ENCODE measurements at regions not wholly inside any gene's neighbourhood (a gene's known extent, or its start where the extent isn't known, plus 50 kb on each side); places are given as distances from the start of the nearest gene placed in this dataset.

DNA sequence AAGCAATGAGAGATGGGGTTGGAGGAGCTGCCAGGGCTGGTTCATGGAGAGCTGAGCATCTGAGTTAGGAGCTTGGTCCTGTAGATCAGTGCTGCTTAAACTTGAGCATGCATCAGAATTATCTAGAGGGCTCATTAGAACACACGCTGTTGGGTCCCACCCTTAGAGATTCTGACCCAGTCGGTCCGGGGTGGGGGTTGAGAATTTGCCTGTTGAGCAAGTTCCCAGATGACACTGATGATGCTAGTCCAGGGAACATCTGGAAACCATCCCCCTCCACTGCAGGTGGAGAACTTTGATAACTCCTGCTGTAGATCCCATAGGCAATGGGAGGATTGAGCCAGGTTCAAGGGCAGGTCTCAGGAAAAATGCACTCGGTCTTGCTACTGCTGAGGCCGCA, 158.0 kb upstream of the KLF4 start:
- DNase-seq: no peak

DNA sequence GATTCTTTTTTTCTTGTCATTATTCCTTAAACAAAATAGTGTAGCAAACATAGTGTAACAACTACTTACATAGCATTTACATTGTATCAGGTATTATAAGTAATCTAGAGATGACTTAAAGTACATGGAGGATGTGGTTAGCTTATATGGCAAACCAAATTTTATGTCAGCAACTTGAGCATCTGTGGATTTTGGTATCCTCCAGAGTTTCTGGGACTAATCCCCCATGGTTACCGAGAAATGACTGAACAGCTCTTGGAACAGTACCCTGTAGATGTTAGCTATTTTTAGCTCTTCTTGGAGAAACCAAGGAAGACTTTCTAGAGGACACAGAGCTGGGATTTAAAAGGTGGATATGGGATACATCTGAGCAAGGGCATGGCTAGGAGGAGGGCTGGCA, 157.6 kb upstream of the KLF4 start:
- no peak for DNase-seq

DNA sequence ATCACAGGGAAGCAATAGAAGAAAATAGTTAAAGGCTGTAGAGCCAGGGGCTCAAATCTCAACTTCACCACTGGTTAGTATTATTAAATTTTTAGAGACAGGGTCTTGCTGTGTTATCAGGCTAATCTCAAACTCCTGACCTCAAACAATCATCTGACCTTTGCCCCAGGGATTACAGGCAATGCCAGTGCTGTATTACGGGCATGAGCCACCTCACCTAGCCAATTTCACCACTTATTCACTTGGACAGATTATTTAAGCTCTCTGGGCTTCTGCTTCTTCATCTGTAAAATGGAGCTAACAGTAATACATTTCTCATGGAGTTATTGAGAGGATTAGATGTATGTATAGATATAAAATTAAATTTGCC, 155.9 kb upstream of the KLF4 start:
- no peak for DNase-seq

DNA sequence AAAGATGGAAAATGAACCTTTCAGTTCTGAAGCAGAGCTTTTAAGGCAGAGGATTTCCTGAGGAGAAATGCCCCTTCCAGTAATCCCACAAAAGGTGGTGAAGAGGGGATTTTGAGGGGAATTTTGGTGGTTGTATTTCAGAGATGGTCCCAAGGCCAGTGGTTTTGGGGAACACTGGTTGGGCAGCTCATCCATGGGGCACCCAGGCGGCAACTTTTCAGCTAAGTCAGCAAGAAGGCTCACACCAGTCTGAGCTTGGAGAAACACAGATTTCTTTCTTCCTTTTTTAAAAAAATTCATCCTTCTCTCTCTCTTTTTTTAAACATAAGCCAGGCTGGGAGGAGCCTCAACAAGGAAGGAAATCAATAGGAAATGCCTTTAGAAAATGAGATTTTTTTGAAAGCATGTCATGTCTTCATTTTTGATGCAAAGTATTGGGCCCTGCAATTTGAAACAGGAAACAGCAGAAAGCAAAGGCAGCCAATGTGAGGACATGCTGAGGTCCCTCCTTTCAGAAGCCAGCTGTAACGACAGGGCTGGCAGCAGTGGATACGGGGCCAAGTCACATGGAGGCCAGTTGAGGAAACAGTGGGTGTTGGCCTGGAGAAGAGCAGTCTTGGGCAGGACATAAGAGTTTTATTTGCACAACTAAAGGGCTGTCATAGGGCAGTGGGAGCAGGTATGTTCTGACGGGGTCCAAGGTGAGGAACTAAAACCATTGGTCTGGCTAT, 155.3 kb upstream of the KLF4 start:
- DNase-seq: peak; percentile 29 to 39

DNA sequence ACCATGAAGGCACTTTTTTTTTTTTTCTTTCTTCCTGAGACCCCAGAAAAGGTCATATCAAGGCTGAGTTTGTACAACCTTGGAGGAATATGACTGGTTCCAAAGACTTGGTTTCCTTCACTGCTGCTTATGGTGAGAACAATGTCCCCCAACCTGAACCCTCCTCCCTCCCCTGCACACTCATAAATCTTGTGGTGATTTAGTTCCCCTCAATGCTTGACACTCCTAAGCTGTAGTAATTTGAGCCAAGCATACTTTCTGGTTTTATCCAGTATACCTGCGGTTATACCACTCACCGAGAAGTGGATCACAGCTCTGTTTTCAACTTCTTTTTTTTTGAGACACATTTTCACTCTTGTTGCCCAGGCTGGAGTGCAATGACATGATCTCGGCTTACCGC, 149.9 kb upstream of the KLF4 start:
- DNase-seq: peak; percentile 98 to 99

DNA sequence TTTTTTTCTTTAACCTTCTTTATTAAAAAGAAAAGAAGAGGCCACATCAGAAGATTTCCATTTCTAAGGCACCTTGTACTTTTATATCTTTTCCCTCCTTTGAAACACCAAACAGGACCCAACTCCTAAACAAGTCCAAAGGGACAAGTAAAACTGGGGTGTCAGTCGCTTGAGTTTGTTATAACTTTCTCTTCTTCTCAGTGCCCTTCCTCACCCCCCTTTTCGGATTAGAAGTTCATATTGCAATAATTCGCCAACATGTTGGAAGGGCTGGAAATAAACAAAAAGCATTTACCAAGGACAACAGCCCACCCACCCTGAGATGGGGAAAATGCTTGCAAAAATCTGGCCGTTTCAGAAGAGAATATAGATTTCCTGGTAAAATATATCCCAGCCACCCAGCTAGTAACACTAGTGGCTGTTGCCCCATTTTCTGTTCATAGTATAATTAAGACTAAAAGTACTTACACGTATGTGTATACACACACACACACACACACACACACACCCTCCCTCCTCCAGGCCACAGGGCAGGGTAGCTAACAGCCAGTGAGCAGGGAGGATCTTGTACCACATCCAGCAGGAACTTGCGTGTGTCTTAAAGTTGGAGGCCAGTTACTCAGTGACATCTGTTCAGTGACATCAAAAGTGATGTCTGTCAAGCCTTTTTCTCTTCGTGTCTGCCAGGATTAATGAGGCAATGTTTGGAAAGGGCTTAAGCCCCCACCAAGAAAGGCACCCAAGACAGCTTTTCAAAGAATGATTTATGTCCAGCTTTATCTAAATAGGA, 149.1 kb upstream of the KLF4 start:
- DNase-seq: peak; percentile 64 to 78

DNA sequence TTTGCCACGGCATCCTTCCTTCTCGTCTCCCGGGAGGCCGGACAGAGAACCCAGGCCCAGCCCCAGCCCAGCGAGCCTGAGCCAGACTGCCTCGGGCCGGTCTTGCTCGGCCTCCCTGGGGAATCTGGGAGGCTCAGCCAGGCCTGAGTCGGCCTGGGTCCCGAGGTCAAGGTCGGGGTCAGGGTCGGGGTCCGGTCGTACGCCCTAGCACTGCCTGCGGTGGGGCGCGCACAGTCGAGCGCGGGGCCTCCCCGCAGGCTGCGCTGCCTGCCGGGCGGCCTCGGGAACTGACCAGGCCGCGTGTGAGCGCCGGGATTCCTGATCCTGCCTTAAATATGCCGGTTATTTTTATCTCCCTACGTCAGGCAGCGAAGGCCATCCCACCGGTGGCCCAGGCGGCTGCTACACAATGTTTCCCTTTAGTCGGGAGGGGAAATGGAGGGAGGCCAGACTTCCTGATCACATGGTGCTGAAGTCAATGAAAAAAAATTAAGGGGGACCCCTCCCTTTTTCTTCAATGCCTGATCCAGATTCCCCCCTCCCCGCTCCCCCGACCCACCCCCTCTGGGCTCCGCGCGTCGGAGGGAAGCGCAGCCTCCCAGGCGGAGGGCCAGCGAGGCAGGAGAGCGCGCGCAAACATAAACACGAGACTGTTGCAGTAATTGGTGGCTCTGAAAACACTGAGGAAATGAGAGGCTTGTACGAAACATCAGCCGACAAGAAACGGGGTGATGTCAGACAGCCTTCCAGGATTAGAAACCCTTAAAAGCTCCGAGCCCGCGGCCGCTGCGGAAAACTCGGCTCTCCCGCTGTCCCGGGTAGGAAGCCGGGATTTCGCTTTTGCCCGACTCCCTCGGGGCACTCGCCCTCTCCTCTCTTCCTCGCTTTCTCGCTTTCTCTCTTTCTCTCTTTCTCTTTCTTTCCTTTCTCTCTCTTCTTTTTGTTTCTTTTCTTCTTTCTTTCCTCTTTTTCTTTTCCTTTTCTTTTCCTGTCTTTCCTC, 148.2 kb upstream of the KLF4 start:
- peak; percentile 74 to 84 for DNase-seq

DNA sequence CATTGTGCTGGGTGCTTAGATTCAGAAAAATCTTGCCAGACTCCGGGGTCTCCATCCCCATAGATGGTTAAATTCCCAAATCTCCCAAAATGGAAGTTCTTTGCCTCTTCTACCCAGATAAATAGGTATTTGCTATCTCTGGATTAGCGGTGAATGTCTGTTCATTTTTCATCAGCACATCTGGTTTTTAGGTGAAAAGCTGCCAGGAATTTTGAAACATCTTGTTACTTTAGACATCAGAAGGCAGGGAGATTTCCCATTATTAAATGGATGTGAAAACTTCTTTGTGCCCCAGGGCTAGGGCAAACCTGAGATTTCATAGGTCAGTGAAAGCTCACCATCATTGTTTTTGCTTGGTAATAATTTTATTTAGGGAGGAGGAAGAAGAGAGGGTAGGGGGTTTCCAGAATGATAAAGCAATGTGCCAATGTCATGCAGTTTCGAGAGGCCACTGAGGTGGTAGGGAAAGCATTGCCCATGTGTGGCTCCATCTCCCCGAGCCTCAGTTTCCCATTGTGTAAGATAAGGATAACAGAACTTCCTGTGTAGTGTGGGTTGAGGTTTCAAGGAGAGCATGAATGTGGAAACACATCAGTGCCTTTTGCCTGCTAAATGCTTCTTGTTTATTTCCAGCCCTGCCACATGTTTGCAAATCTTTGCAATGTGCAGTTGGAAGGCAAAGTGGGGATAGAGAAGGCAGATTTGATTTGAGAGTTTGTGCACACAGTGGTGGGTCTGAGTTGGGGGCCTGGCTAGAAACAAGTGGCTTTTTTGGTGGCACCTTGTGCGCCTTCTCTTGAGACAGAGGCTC, 147.2 kb upstream of the KLF4 start:
- DNase-seq: no peak

DNA sequence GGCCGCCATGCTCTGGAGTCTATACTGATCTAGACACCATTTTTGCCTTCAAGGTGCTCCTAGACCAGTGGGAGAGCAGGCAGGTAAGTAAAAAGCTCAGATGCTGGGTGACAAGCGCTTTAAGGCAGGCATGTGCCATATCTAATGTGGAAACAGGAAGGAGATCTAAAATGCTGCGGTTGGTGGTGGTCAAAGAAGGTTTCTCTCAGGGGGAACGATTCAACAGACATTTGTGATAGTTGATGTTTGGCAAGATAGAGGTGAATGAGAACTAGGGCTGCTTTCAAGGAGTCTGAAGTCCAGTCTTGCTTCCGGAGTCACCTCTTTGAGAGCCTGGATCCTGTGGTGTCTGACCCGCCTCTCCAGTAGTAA, 146.2 kb upstream of the KLF4 start:
- peak; percentile 68 to 70 for DNase-seq

DNA sequence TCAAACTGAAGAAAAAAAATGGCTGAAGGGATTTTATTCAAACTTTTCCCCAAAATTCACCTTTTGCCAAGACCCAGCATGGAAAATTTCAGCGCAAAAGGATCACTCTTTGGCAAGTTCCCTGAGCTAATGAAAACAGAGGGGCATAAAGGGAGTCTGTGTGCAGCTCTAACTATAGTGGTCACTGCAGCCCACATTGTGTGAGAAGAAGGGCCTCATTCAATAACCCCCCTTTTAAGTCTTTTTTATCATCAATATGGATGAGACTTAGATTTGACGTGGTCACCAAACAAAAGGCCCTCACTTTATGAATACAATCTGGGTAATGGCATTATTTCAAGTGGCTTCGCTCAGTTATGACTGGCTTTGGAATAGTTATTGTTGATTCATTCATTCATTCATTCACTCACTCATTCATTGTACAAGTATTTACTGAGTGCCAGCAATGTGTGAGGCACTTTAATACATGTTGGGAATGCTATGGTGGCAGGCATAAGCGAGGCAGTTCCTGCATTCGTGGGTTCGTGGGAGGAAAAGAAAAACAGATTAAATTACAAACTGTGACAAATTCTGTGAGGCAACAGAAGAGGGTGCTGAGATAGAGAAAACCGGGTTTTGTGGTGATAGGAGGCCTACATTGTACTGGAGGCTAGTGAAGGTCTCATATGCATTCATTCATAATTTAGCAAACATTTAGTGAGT, 145.7 kb upstream of the KLF4 start:
- DNase-seq: peak in 1 of 2 experiments; percentile 68

DNA sequence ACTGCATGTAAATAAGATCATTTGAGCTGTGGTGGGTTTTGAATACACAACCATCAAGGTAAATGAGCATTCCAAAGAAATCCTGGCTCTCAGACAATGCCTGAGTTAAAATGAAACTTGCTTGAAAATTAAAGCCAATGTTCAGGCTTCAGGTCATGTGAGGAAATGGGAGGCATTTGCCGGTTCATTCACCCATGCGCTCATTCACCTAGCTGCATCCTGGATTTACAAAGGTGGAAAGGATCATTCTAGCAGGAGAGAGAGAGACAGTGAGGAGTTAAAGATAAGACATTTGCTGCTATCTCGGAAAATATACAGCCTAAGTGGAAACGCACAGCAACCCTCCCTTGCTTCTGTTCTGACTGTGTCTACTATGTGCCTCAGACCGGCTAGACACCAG, 143.8 kb upstream of the KLF4 start:
- DNase-seq: no peak

DNA sequence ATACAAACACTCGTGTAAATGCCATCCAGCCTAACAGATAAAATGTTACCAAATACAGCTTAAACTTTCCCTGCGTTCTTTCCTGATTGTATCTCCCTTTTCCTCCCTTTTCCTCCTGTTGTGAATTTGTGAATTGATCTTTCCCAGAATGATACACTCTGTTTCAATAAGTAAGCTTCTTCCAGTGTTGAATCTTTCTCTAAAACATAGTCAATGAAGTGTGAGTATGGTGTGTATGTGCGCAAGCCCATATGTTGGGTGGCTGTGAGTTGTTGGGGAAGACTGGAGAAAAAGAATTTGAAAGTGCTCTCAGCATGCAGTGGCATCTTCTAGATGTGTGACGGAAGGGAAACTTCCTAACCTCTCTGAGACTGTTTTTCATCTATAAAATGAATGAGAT, 143.1 kb upstream of the KLF4 start:
- no peak for DNase-seq

DNA sequence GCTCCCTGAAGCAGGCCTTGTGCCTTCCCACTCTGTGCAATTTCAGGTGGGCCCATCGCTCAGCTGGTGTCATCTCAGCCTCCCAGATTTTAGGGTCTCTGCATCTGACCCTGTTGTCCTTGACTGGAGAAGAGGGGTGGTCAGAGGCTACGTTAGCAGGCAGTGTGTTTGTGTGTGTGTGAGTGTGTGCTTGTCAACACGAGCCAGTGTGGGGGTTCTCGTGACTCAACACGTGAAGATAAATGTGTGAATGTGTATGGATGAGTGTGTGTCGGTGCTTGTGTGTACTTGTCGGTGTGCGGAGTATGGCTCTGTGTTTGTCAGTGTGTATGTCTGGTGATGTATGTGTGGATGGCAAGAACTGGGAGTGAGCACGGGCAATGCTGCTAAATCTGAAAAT, 142.6 kb upstream of the KLF4 start:
- DNase-seq: no peak

DNA sequence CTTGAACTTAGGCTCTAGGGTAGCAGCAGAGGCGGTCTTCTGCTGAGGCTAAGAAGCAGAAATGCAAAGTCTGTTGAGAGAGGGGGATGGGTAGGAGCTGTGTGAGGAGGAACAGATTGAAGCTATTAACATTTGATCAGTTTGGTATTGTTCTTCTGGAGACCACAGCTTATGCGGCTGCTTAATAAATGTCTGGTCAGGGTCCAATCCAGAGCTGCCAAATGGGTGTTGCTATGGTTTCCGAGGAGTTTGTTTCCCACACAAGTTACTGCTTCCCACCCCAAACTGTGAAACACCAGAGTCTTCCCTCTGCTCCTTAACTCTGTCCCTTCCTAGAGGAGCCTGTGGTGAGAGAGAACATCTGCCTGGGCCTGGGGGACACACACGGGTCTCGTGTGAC, 142.2 kb upstream of the KLF4 start:
- DNase-seq: no peak

DNA sequence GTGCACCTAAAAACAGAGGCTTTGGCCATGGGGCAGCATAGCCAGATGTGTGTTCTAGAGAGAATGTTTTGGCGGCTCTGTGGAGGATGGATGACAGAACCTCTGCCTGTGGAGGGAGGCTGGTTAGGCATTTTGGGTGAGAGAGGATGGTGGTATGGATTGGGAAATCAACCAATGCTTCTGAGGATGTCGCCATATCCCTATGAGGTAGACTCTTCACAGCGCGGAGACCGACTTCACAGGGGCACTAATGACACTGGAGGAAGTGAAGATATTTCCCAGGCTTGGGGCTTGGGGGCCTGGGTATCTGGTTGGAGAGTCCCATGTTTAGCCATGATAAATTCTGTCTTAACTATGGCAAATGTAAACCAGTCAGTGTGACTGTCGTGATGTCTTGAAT, 140.6 kb upstream of the KLF4 start:
- no peak for DNase-seq

DNA sequence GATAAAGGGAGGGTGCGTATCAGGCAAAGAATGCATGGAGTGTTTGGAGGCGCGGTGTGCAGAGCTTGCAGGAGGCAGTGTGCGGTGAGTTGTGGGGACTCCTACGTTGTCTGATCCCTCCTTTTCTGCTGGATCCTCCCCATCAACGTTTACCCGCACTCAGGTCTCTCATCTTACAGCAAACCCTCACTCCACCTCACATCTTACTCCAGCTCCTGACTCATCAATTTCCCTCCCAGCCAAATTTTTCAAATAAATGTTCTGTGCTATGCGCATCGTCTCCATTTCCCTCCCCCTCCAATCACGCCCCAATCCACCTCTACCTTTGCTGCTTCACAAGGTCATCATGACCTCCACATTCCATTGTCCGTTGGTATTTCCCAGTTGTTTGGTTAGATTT, 138.9 kb upstream of the KLF4 start:
- no peak for DNase-seq

DNA sequence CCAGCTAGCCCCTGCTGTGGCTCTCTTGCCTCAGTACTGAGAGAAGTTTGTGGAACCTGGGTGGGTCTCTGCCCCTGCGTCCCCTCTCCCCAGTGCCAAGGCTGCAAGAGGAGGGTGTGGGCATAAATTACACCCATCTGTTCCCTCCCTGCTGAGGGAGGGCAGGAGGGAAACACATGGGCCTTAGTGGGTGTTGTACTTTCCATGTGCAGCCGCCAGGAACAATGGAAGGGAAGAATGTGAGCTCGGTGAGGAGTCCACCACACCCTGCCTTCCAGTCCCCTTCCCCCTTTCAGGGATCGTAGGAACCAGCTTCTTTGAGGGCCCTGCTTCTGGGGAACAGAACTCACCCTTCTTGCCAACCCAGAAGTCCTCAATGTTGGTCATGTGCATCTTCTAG, 138.2 kb upstream of the KLF4 start:
- DNase-seq: no peak

DNA sequence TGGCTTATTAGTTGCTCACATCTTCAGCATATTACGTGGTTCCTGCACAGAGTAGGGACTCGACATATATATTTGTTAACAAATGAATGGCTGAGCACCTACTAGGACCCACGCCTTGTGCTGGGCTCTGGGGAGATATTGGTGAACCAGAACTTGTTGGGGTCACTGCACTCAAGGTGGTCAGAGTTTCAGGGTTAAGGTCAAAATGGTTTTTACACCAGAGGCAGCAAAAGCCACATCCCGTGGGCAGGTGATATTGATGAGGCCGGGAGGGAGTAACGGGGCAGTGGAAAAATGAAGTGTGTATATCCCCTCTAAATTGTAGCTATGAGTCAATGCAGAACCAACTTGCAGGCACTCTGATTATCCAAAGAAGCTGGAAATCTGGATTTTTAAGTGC, 136.5 kb upstream of the KLF4 start:
- DNase-seq: no peak

DNA sequence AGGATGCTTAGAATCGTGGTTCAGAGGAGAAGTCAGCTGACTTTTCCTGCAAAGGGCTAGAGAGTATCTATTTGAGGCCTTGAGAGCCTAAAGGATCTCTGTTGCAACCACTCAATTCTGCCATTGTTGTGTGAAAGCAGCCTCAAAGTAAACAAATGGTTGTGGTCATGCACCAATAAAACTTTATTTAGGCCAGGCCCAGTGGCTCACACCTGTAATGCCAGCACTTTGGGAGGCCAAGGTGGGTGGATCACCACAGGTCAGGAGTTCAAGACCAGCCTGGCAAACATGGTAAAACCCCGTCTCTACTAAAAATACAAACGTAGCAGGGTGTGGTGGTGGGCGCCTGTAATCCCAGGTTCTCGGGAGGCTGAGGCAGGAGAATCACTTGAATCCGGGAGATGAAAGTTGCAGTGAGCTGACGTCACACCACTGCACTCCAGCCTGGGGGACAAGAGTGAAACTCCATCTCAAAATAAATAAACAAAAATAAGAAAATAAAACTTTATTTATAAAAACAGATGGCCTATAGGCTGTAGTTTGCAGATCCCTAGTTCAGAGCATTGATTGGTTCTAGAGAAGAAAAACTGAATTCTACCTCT, 135.9 kb upstream of the KLF4 start:
- no peak for DNase-seq

DNA sequence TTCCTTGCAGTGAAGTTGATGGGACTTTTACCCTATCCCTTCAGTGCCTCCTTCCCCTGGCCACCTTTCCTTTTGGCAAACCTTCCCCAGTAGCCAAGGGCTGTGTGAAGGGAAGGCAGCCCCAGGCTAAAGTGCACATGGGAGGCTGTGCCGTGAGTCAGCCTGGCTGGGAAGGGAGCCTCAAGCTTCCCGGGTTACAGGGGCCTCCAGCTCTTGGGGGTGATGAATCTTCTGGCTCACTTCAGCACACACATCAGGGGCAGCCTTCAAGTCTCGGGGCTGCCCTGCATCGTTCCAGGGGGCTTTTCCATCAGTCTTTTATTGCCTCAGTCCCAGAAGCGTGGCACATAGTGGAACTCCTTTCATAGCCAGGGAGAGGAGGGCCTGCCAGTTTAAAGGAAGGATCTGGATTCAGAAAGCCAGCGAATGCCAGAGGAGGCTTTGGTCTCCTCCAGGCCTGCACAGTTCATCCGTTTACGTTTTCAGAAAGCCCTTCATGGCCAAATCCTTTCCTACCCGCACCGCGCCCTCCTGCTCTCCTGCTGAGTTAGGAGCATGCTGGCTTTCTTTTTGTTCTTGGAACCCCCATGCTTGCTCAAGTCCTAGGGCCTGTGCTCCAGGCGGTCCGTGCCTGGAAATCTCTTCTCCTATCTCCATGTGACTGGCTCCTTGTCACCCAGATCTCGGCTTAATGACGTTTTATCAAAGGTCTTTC, 134.8 kb upstream of the KLF4 start:
- no peak for DNase-seq

DNA sequence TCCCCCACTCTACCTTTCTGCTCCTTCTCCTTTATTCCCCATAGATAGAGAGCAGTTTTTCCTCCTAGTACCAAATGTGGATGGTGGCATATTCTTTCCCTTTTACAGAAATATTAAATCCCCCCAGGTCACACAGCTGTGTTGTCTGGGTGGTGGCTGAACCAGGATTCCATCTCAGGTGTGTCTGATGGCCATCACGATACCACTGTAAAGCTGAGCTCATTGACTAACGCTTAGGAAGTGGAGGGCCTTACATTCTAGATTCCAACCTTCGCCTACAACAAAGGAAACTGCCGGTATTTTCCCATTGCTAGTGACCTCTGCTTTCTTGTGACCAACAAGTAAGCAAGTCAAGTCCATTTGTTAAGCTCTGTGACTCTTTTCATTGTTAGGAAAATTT, 131.9 kb upstream of the KLF4 start:
- no peak for DNase-seq

Data from Kasumi-1 (cell line).